ENCODE measurements at regions not wholly inside any gene's neighbourhood (a gene's known extent, or its start where the extent isn't known, plus 50 kb on each side); places are given as distances from the start of the nearest gene placed in this dataset.

- DNase-seq (ENCODE audit: low read depth, low spot score) = peak; percentile 52
Measured at GRCh38 chr10:84783386-84783785, 455.0 kb downstream of the CCSER2 start.

- DNase-seq (ENCODE audit: low read depth, low spot score) = no peak
Measured at GRCh38 chr10:84783909-84784308, 455.5 kb downstream of the CCSER2 start.

- no peak for DNase-seq (ENCODE audit: low read depth, low spot score)
Measured at GRCh38 chr10:84784749-84785148, 456.4 kb downstream of the CCSER2 start.

- no peak for DNase-seq (ENCODE audit: low read depth, low spot score)
Measured at GRCh38 chr10:84789026-84789425, 460.6 kb downstream of the CCSER2 start.

GRCh38 chr10:84798312-84798711, 469.9 kb downstream of the CCSER2 start:
- DNase-seq (ENCODE audit: low read depth, low spot score) = no peak

GRCh38 chr10:84801156-84801555, 472.8 kb downstream of the CCSER2 start:
- DNase-seq (ENCODE audit: low read depth, low spot score) = no peak

- no peak for DNase-seq (ENCODE audit: low read depth, low spot score)
Measured at GRCh38 chr10:84801916-84802315, 473.5 kb downstream of the CCSER2 start.

GRCh38 chr10:84805149-84805548, 476.8 kb downstream of the CCSER2 start:
- DNase-seq (ENCODE audit: low read depth, low spot score) = no peak

- DNase-seq (ENCODE audit: low read depth, low spot score) = no peak
Measured at GRCh38 chr10:84811113-84811512, 482.7 kb downstream of the CCSER2 start.

- no peak for DNase-seq (ENCODE audit: low read depth, low spot score)
Measured at GRCh38 chr10:84818961-84819360, 490.6 kb downstream of the CCSER2 start.

- no peak for DNase-seq (ENCODE audit: low read depth, low spot score)
Measured at GRCh38 chr10:84820120-84820519, 491.7 kb downstream of the CCSER2 start.

- no peak for DNase-seq (ENCODE audit: low read depth, low spot score)
Measured at GRCh38 chr10:84820596-84820995, 492.2 kb downstream of the CCSER2 start.

GRCh38 chr10:84822931-84823630, 494.7 kb downstream of the CCSER2 start:
- DNase-seq (ENCODE audit: low read depth, low spot score) = no peak

GRCh38 chr10:84824525-84824924, 496.1 kb downstream of the CCSER2 start:
- DNase-seq (ENCODE audit: low read depth, low spot score) = no peak

GRCh38 chr10:84825330-84825729, 496.9 kb downstream of the CCSER2 start:
- DNase-seq (ENCODE audit: low read depth, low spot score) = peak; percentile 18

- DNase-seq (ENCODE audit: low read depth, low spot score) = peak; percentile 18
Measured at GRCh38 chr10:84826704-84827103, 498.3 kb downstream of the CCSER2 start.

GRCh38 chr10:84829131-84829530, 500.7 kb downstream of the CCSER2 start:
- DNase-seq (ENCODE audit: low read depth, low spot score) = no peak

GRCh38 chr10:84837041-84837812, 508.8 kb downstream of the CCSER2 start:
- no peak for DNase-seq (ENCODE audit: low read depth, low spot score)

- no peak for DNase-seq (ENCODE audit: low read depth, low spot score)
Measured at GRCh38 chr10:84837877-84838276, 509.5 kb downstream of the CCSER2 start.

- DNase-seq (ENCODE audit: low read depth, low spot score) = no peak
Measured at GRCh38 chr10:84838851-84839250, 510.5 kb downstream of the CCSER2 start.

- no peak for DNase-seq (ENCODE audit: low read depth, low spot score)
Measured at GRCh38 chr10:84842593-84842992, 514.2 kb downstream of the CCSER2 start.

- DNase-seq (ENCODE audit: low read depth, low spot score) = no peak
Measured at GRCh38 chr10:84844461-84844860, 516.1 kb downstream of the CCSER2 start.

GRCh38 chr10:84845628-84846261, 517.4 kb downstream of the CCSER2 start:
- DNase-seq (ENCODE audit: low read depth, low spot score) = peak; percentile 44
